H9 (cell line): ENCODE measurements at regions not wholly inside any gene's neighbourhood (a gene's known extent, or its start where the extent isn't known, plus 50 kb on each side); places are given as distances from the start of the nearest gene placed in this dataset.

Experiments
- DNase-seq: peaks from one replicate; pipeline ENCODE4 v3.0.0-alpha.2; 2017
- H2AFZ ChIP-seq: one replicate; pipeline ENCODE4 v1.6.1; 2013; ENCODE audit warnings: mild to moderate bottlenecking, low read length, control low read depth, moderate library complexity
- H2AK5ac ChIP-seq: 2 replicates; pipeline ENCODE4 v1.6.1; 2013; ENCODE audit warnings: low read length, control low read depth, mixed read lengths; ENCODE audit not compliant: insufficient read length
- H2BK120ac ChIP-seq: one replicate; pipeline ENCODE4 v1.6.1; 2013; ENCODE audit warnings: low read depth, mild to moderate bottlenecking, low read length, control low read depth, inconsistent platforms; ENCODE audit not compliant: poor library complexity, severe bottlenecking
- H2BK12ac ChIP-seq: 2 replicates; pipeline ENCODE4 v1.6.1; 2013; ENCODE audit warnings: low read length, control low read depth, mixed read lengths, low read depth; ENCODE audit not compliant: insufficient read length
- H2BK15ac ChIP-seq: 2 replicates; pipeline ENCODE4 v1.6.1; 2013; ENCODE audit warnings: low read depth, low read length, control low read depth
- H2BK20ac ChIP-seq: one replicate; pipeline ENCODE4 v1.6.1; 2013; ENCODE audit warnings: low read depth, mild to moderate bottlenecking, low read length, control low read depth, inconsistent platforms; ENCODE audit not compliant: poor library complexity, severe bottlenecking
- H2BK5ac ChIP-seq: 2 replicates; pipeline ENCODE4 v1.6.1; 2013; ENCODE audit warnings: low read length, control low read depth, mixed read lengths; ENCODE audit not compliant: insufficient read length
- H3K14ac ChIP-seq: 2 replicates; pipeline ENCODE4 v1.6.1; 2013; ENCODE audit warnings: low read length, control low read depth; ENCODE audit not compliant: insufficient read depth
- H3K18ac ChIP-seq: 2 replicates; pipeline ENCODE4 v1.6.1; 2013; ENCODE audit warnings: low read depth, mild to moderate bottlenecking, mixed read lengths, low read length, control low read depth; ENCODE audit not compliant: insufficient read length
- H3K23ac ChIP-seq: 2 replicates; pipeline ENCODE4 v1.6.1; 2013; ENCODE audit warnings: low read length, control low read depth, mixed read lengths, low read depth; ENCODE audit not compliant: insufficient read length
- H3K23me2 ChIP-seq: 2 replicates; pipeline ENCODE4 v1.6.1; 2013; ENCODE audit warnings: low read depth, mild to moderate bottlenecking, mixed read lengths, low read length, control low read depth; ENCODE audit not compliant: insufficient read length, poor library complexity, severe bottlenecking
- H3K27ac ChIP-seq: 2 replicates; pipeline ENCODE4 v1.5.1; 2013; ENCODE audit warnings: low read length, control low read depth, mixed read lengths, low read depth; ENCODE audit not compliant: insufficient read length
- H3K27me3 ChIP-seq: 2 replicates; pipeline ENCODE4 v1.6.1; 2013; ENCODE audit warnings: low read length, control low read depth, inconsistent platforms; ENCODE audit not compliant: insufficient read depth
- H3K4ac ChIP-seq: 2 replicates; pipeline ENCODE4 v1.6.1; 2013; ENCODE audit warnings: low read depth, mild to moderate bottlenecking, control low read depth, inconsistent platforms, low read length, moderate library complexity
- H3K4me1 ChIP-seq: 2 replicates; pipeline ENCODE4 v1.6.1; 2013; ENCODE audit warnings: low read length, control low read depth, inconsistent platforms; ENCODE audit not compliant: insufficient read depth
- H3K4me2 ChIP-seq: 2 replicates; pipeline ENCODE4 v1.6.1; 2013; ENCODE audit warnings: low read length, control low read depth, mixed read lengths; ENCODE audit not compliant: insufficient read length, insufficient read depth
- H3K56ac ChIP-seq: 2 replicates; pipeline ENCODE4 v1.6.1; 2013; ENCODE audit warnings: low read depth, mild to moderate bottlenecking, mixed read lengths, low read length, control low read depth; ENCODE audit not compliant: insufficient read length
- H3K79me1 ChIP-seq: 2 replicates; pipeline ENCODE4 v1.6.1; 2013; ENCODE audit warnings: low read depth, mild to moderate bottlenecking, moderate library complexity, low read length, control low read depth, inconsistent platforms; ENCODE audit not compliant: insufficient read depth, poor library complexity, severe bottlenecking
- H3K79me2 ChIP-seq: 2 replicates; pipeline ENCODE4 v1.6.1; 2013; ENCODE audit warnings: low read length, control low read depth, inconsistent platforms; ENCODE audit not compliant: insufficient read depth
- H3K9ac ChIP-seq: 2 replicates; pipeline ENCODE4 v1.6.1; 2013; ENCODE audit warnings: low read length, control low read depth, mixed read lengths; ENCODE audit not compliant: insufficient read length; ENCODE audit errors: extremely low read depth
- H3K9me3 ChIP-seq: one replicate; pipeline ENCODE4 v1.6.1; 2013; ENCODE audit warnings: low read depth, low read length, inconsistent platforms; ENCODE audit not compliant: control insufficient read depth
- H3T11ph ChIP-seq: one replicate; pipeline ENCODE4 v1.6.1; 2013; ENCODE audit warnings: mild to moderate bottlenecking, low read length, control low read depth, inconsistent platforms
- H4K20me1 ChIP-seq: one replicate; pipeline ENCODE4 v1.6.1; 2013; ENCODE audit not compliant: control insufficient read depth, insufficient read length, insufficient read depth
- H4K5ac ChIP-seq: 2 replicates; pipeline ENCODE4 v1.6.1; 2013; ENCODE audit warnings: low read depth, mild to moderate bottlenecking, mixed read lengths, low read length, control low read depth; ENCODE audit not compliant: insufficient read length
- H4K8ac ChIP-seq: replicated peaks from 2 replicates; pipeline ENCODE4 v1.6.1; 2013; ENCODE audit warnings: low read length, control low read depth, mixed read lengths, low read depth; ENCODE audit not compliant: insufficient read length
- H4K91ac ChIP-seq: 2 replicates; pipeline ENCODE4 v1.6.1; 2013; ENCODE audit warnings: low read depth, mild to moderate bottlenecking, moderate library complexity, mixed read lengths, low read length, control low read depth; ENCODE audit not compliant: insufficient read length
- H3K27ac Mint-ChIP-seq, 3 experiments: 2 replicates in 2 of 3; 3 replicates in 1 of 3; pipeline ENCODE4 v1.8.0; 2020 to 2021; ENCODE audit warnings: mixed read lengths in 3 of 3, mild to moderate bottlenecking in 1 of 3, moderate library complexity in 1 of 3
- H3K27me3 Mint-ChIP-seq: 2 replicates; pipeline ENCODE4 v1.8.0; 2021; ENCODE audit warnings: low read depth, mild to moderate bottlenecking, moderate library complexity, mixed read lengths
- H3K36me3 Mint-ChIP-seq, 3 experiments: 2 replicates in 2 of 3; 3 replicates in 1 of 3; pipeline ENCODE4 v1.8.0; 2020 to 2021; ENCODE audit warnings: low read depth in 3 of 3, mixed read lengths in 3 of 3; ENCODE audit not compliant: insufficient read depth in 1 of 3
- H3K4me1 Mint-ChIP-seq, 2 experiments: 2 replicates each; pipeline ENCODE4 v1.8.0; 2020; ENCODE audit warnings: mixed read lengths in 2 of 2
- H3K4me3 Mint-ChIP-seq, 2 experiments: 2 replicates in 1 of 2; 3 replicates in 1 of 2; pipeline ENCODE4 v1.8.0; 2020 to 2021; ENCODE audit warnings: mild to moderate bottlenecking in 2 of 2, mixed read lengths in 2 of 2, moderate library complexity in 1 of 2
- H3K9me3 Mint-ChIP-seq, 2 experiments: 2 replicates in 1 of 2; 3 replicates in 1 of 2; pipeline ENCODE4 v1.8.0; 2020; ENCODE audit warnings: mild to moderate bottlenecking in 2 of 2, mixed read lengths in 2 of 2, moderate library complexity in 1 of 2
- WGBS: extraction: QIAGEN DNeasy Blood & Tissue Kit; methylation state at CpG from one replicate; pipeline ENCODE4 v1.1.7; 2013; ENCODE audit warnings: missing lambda C conversion rate, low lambda C conversion rate, mixed read lengths; ENCODE audit not compliant: insufficient read length; ENCODE audit errors: extremely low coverage; 5-methylcytosine and 5-hydroxymethylcytosine counted together
- TF ChIP-seq, protein P1 (sequence below): fragments of 200-600 bp; sonication (generic); conservative IDR thresholded peaks from 3 replicates; pipeline ENCODE4 v1.8.0; 2021; ENCODE audit warnings: antibody characterized with exemption, mild to moderate bottlenecking

DNA sequence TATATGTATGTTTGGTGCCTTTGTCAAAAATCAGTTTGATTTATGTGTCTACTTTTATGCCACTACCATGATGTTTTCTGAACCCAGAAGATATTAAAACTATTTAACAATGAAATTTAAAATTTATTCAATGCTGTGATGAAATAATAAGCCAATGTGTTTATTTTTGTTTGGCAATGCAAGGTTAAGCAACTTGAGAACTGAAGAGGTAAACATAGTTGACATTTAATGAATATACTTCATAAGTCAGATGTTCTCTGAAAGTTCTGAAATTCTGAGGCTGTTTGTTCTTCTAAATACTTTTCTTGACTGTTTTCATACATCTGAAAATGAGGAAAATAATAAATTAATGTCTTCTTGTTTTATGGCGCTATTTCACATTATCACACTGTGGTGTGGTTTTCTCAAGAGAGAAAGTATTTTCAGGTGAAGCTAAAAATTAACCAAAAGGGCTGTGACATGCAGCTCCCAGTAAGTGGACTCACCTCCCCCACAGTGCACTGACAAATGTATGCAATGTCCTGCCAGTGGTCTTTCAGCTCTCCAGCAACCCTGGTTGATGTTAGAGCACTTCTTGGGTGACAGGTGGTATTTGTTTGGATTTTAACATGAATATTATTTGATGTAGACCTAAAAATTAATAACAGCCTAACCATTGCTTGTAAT lies 863.6 kb upstream of the SALL3 start:
- no peak overlapping the region for H3K27ac ChIP-seq
- Mint-ChIP-seq H3K4me3 (no peak overlapping the region), H3K9me3 (peaks cover 0 to 9% of the 10 kb centered on the region in 2 experiments; a peak in 1 of 5 replicates), H3K36me3 (no peaks in the 10 kb centered on the region), H3K27ac (no peak overlapping the region), H3K4me1 (no peaks in the 10 kb centered on the region), H3K27me3 (no peaks in the 10 kb centered on the region)
- H3K4me2 ChIP-seq, result no peak overlapping the region
- no peaks in the 10 kb centered on the region for H4K20me1 ChIP-seq
- H3T11ph ChIP-seq, result no peak overlapping the region
- H3K9me3 ChIP-seq, result no peaks in the 10 kb centered on the region
- no peak overlapping the region for H3K56ac ChIP-seq
- no peak overlapping the region for H3K14ac ChIP-seq
- no peak overlapping the region for H2AFZ ChIP-seq
- no peak overlapping the region for H3K18ac ChIP-seq
- H3K23me2 ChIP-seq, result no peaks in the 10 kb centered on the region
- no peaks in the 10 kb centered on the region for H3K27me3 ChIP-seq
- H3K79me1 ChIP-seq, result no peaks in the 10 kb centered on the region
- no peak overlapping the region for H2BK5ac ChIP-seq
- no peak overlapping the region for H2BK12ac ChIP-seq
- no peak overlapping the region for H2BK20ac ChIP-seq
- H3K79me2 ChIP-seq, result no peaks in the 10 kb centered on the region
- no peak overlapping the region for H2BK15ac ChIP-seq
- H2AK5ac ChIP-seq, result no peak overlapping the region
- H4K91ac ChIP-seq, result no peak overlapping the region
- H3K9ac ChIP-seq, result no peak overlapping the region
- no peak for DNase-seq
- H3K23ac ChIP-seq, result no peak overlapping the region
- no peaks in the 10 kb centered on the region for H3K4me1 ChIP-seq
- no peak overlapping the region for H3K4ac ChIP-seq
- H4K5ac ChIP-seq, result no peak overlapping the region
- no peak overlapping the region for H4K8ac ChIP-seq
- WGBS, result no CpG with 5 or more reads among the region's 1 CpG
- no peak overlapping the region for H2BK120ac ChIP-seq
- TF ChIP-seq, protein P1, sequence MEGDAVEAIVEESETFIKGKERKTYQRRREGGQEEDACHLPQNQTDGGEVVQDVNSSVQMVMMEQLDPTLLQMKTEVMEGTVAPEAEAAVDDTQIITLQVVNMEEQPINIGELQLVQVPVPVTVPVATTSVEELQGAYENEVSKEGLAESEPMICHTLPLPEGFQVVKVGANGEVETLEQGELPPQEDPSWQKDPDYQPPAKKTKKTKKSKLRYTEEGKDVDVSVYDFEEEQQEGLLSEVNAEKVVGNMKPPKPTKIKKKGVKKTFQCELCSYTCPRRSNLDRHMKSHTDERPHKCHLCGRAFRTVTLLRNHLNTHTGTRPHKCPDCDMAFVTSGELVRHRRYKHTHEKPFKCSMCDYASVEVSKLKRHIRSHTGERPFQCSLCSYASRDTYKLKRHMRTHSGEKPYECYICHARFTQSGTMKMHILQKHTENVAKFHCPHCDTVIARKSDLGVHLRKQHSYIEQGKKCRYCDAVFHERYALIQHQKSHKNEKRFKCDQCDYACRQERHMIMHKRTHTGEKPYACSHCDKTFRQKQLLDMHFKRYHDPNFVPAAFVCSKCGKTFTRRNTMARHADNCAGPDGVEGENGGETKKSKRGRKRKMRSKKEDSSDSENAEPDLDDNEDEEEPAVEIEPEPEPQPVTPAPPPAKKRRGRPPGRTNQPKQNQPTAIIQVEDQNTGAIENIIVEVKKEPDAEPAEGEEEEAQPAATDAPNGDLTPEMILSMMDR, result no peak
